Activated T-helper 1 cell treated with anti-CD3 and anti-CD28 coated beads, Interleukin-12 subunit alpha, Interleukin-12 subunit beta, Interleukin-2, Interleukin-4 antibody, amounts not matched to agents 30 ng/mL and 10 ng/mL and 1 ng/mL, durations not matched to agents 14 hours and 24 hours and 36 hours (primary cell): ENCODE measurements at regions not wholly inside any gene's neighbourhood (a gene's known extent, or its start where the extent isn't known, plus 50 kb on each side); places are given as distances from the start of the nearest gene placed in this dataset.
"Not testable (repeated sequence)": the region's sequence is repeated elsewhere in the genome, so short reads cannot be mapped to it uniquely, and the experiment has no call there.

Source experiments
- DNase-seq: peaks from one replicate; pipeline ENCODE4 v3.0.0; 2021; ENCODE audit warnings: low spot score
- H3K27ac Mint-ChIP-seq: one replicate; pipeline ENCODE4 v1.8.0; 2021; ENCODE audit warnings: mild to moderate bottlenecking, mixed read lengths
- H3K27me3 Mint-ChIP-seq: one replicate; pipeline ENCODE4 v1.8.0; 2022; ENCODE audit warnings: mild to moderate bottlenecking, moderate library complexity, mixed read lengths; ENCODE audit not compliant: insufficient read depth
- H3K36me3 Mint-ChIP-seq: one replicate; pipeline ENCODE4 v1.8.0; 2021; ENCODE audit warnings: low read depth, mixed read lengths
- H3K4me1 Mint-ChIP-seq: one replicate; pipeline ENCODE4 v1.8.0; 2021; ENCODE audit warnings: low read depth, mixed read lengths
- H3K4me3 Mint-ChIP-seq: one replicate; pipeline ENCODE4 v1.8.0; 2021; ENCODE audit warnings: mild to moderate bottlenecking, moderate library complexity, mixed read lengths
- H3K9me3 Mint-ChIP-seq: one replicate; pipeline ENCODE4 v1.8.0; 2021; ENCODE audit warnings: mixed read lengths
- intact Hi-C: fragments of 100-400 bp; cut with micrococcal nuclease; formaldehyde crosslinking; loops from one replicate; pipeline ENCODE4 v1.15.1; 2024

GRCh38 chr13:95403349-95404140 lies 102.3 kb upstream of the ABCC4 start:
- Mint-ChIP-seq H3K36me3 (no peaks in the 10 kb centered on the region), H3K4me3 (peak overlapping the region; percentile 92), H3K9me3 (no peaks in the 10 kb centered on the region), H3K27ac (no peak overlapping the region), H3K4me1 (peaks cover 6% of the 10 kb centered on the region), H3K27me3 (peaks cover 2% of the 10 kb centered on the region)
- no peak for DNase-seq
- intact Hi-C loops, result loop anchor here (1.0 to 10.0 kb wide), 9 partner anchors 23 to 969 kb away; no protein-coding TSS in a partner anchor

GRCh38 chr13:95404141-95404882 lies 103.1 kb upstream of the ABCC4 start:
- DNase-seq, result peak; percentile 65
- no peaks in the 10 kb centered on the region for H3K9me3 Mint-ChIP-seq
- peaks cover 6% of the 10 kb centered on the region for H3K4me1 Mint-ChIP-seq
- no peaks in the 10 kb centered on the region for H3K36me3 Mint-ChIP-seq
- H3K27ac Mint-ChIP-seq, result no peak overlapping the region
- peaks cover 2% of the 10 kb centered on the region for H3K27me3 Mint-ChIP-seq
- H3K4me3 Mint-ChIP-seq, result peak overlapping the region; percentile 92
- intact Hi-C loops, result loop anchor here (1.0 to 10.0 kb wide), 9 partner anchors 24 to 970 kb away; no protein-coding TSS in a partner anchor

DNA sequence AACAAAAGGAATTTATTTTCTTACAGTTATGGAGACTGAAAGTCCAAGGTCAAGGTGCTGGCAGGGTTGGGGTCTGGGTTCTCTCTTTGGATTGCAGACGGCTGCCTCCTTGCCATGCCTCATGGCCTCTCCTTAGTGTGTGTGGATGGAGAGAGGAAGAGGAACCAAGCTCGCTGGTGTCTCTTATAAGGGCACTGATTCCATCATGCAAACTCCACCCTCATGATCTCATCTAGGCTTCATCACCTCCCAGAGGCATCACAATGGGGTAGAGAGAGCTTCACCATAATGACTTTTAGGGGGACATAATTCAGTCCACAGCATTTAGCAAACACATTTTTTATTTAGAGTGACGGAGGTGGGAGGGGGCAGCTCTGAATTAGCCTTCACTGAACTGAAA lies 104.9 kb upstream of the ABCC4 start:
- no peak overlapping the region for H3K4me3 Mint-ChIP-seq

DNA sequence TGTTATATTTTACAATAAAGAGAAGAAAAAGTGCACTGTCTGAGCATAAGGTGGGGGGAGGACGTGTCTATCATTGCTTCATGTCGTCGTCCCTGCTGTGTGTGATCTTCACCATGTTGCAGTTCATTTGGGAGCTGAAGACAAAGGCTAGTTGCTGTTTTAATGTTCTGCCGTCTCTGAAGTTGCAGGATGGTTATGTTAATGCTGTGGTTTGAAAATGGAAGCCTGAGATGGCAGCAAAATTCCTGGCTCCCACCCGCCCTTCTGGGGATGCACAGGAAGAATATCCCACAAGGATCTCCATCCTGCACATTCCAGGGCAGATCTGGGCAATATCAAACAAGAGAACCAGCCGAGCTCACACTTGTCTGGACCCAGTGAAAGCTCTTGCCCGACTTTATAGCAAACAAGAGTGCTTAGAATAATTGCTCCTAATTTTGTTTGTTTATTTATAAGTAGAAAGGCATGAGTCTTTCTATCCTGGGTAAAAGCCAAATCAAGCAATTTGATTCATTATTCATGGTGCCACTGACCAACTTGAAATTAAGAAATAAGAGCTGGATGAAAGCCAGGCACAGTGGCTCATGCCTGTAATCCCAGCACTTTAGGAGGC lies 110.3 kb upstream of the ABCC4 start:
- DNase-seq, result no peak
- Mint-ChIP-seq H3K27ac (no peak overlapping the region), H3K4me1 (no peaks in the 10 kb centered on the region), H3K27me3 (peaks cover 3% of the 10 kb centered on the region), H3K4me3 (no peak overlapping the region), H3K9me3 (no peaks in the 10 kb centered on the region), H3K36me3 (no peaks in the 10 kb centered on the region)
- intact Hi-C loops, result no loop called here

More for the DNA sequence above, 104.9 kb upstream of the ABCC4 start:
- Mint-ChIP-seq H3K27me3 (peaks cover 5% of the 10 kb centered on the region), H3K36me3 (no peaks in the 10 kb centered on the region), H3K4me1 (peaks cover 6% of the 10 kb centered on the region), H3K9me3 (no peaks in the 10 kb centered on the region), H3K27ac (no peak overlapping the region)
- DNase-seq, result no peak
- intact Hi-C loops, result loop anchor here (10.0 kb wide), 1 partner anchor 429 kb away; no protein-coding TSS in a partner anchor

DNA sequence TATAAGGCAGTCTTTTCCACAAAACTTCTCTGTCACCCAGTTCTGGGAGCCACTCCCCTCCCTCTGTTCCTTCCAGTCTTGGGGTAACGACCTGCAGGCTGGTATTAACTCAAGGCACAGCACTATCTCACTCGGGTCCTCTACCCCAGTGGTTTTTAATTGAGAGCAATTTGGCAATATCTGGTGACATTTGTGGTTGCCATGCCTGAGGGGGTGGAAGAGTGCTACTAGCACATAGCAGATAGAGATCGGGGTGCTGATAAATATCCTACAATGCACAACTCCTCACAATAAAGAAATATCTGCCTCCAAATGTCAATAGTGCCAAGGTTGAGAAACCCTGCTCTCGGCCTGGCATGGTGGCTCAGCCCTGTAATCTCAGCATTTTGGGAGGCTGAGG lies 117.7 kb upstream of the ABCC4 start:
- H3K27ac Mint-ChIP-seq, result no peak overlapping the region
- intact Hi-C loops, result no loop called here
- no peaks in the 10 kb centered on the region for H3K36me3 Mint-ChIP-seq
- no peaks in the 10 kb centered on the region for H3K27me3 Mint-ChIP-seq
- no peak for DNase-seq
- H3K9me3 Mint-ChIP-seq, result no peaks in the 10 kb centered on the region
- no peak overlapping the region for H3K4me3 Mint-ChIP-seq
- H3K4me1 Mint-ChIP-seq, result no peaks in the 10 kb centered on the region

- intact Hi-C loops, result no loop called here
- no peaks in the 10 kb centered on the region for H3K9me3 Mint-ChIP-seq
- H3K36me3 Mint-ChIP-seq, result no peaks in the 10 kb centered on the region
- H3K4me1 Mint-ChIP-seq, result no peaks in the 10 kb centered on the region
- H3K4me3 Mint-ChIP-seq, result no peak overlapping the region
- DNase-seq, result no peak
- no peaks in the 10 kb centered on the region for H3K27me3 Mint-ChIP-seq
- no peak overlapping the region for H3K27ac Mint-ChIP-seq
Observed at GRCh38 chr13:95420501-95420900, 119.2 kb upstream of the ABCC4 start.

- no peak for DNase-seq
- Mint-ChIP-seq H3K4me3 (no peak overlapping the region), H3K4me1 (no peaks in the 10 kb centered on the region), H3K27ac (no peak overlapping the region), H3K36me3 (no peaks in the 10 kb centered on the region), H3K9me3 (no peaks in the 10 kb centered on the region), H3K27me3 (peaks cover 4% of the 10 kb centered on the region)
- intact Hi-C loops, result no loop called here
Observed at GRCh38 chr13:95426631-95427030, 125.4 kb upstream of the ABCC4 start.

- H3K27ac Mint-ChIP-seq, intact Hi-C loops, H3K27me3 Mint-ChIP-seq, H3K9me3 Mint-ChIP-seq, DNase-seq, H3K4me1 Mint-ChIP-seq, H3K36me3 Mint-ChIP-seq, H3K4me3 Mint-ChIP-seq: not testable (repeated sequence)
Observed at GRCh38 chr13:95430525-95430924, 122.0 kb upstream of the CLDN10 start.

GRCh38 chr13:95432141-95432540 lies 120.4 kb upstream of the CLDN10 start:
- Mint-ChIP-seq H3K4me3 (no peak overlapping the region), H3K36me3 (no peaks in the 10 kb centered on the region), H3K27me3 (peaks cover 2% of the 10 kb centered on the region), H3K27ac (no peak overlapping the region), H3K9me3 (no peaks in the 10 kb centered on the region), H3K4me1 (no peaks in the 10 kb centered on the region)
- intact Hi-C loops, result no loop called here
- DNase-seq, result no peak

GRCh38 chr13:95433537-95433936 lies 119.0 kb upstream of the CLDN10 start:
- H3K36me3 Mint-ChIP-seq, result no peaks in the 10 kb centered on the region
- H3K27me3 Mint-ChIP-seq, result peaks cover 2% of the 10 kb centered on the region
- H3K4me1 Mint-ChIP-seq, result no peaks in the 10 kb centered on the region
- H3K4me3 Mint-ChIP-seq, result no peak overlapping the region
- intact Hi-C loops, result no loop called here
- no peaks in the 10 kb centered on the region for H3K9me3 Mint-ChIP-seq
- H3K27ac Mint-ChIP-seq, result no peak overlapping the region
- DNase-seq, result no peak

- peaks cover 2% of the 10 kb centered on the region for H3K27me3 Mint-ChIP-seq
- intact Hi-C loops, result no loop called here
- H3K4me1 Mint-ChIP-seq, result no peaks in the 10 kb centered on the region
- DNase-seq, result no peak
- H3K27ac Mint-ChIP-seq, result no peak overlapping the region
- H3K9me3 Mint-ChIP-seq, result no peaks in the 10 kb centered on the region
- H3K4me3 Mint-ChIP-seq, result no peak overlapping the region
- H3K36me3 Mint-ChIP-seq, result no peaks in the 10 kb centered on the region
Observed at GRCh38 chr13:95434111-95434510, 118.4 kb upstream of the CLDN10 start.

GRCh38 chr13:95437561-95437960 lies 115.0 kb upstream of the CLDN10 start:
- DNase-seq, result no peak
- Mint-ChIP-seq H3K4me1 (no peaks in the 10 kb centered on the region), H3K27me3 (no peaks in the 10 kb centered on the region), H3K4me3 (no peak overlapping the region), H3K36me3 (no peaks in the 10 kb centered on the region), H3K9me3 (no peaks in the 10 kb centered on the region), H3K27ac (no peak overlapping the region)
- intact Hi-C loops, result no loop called here

DNA sequence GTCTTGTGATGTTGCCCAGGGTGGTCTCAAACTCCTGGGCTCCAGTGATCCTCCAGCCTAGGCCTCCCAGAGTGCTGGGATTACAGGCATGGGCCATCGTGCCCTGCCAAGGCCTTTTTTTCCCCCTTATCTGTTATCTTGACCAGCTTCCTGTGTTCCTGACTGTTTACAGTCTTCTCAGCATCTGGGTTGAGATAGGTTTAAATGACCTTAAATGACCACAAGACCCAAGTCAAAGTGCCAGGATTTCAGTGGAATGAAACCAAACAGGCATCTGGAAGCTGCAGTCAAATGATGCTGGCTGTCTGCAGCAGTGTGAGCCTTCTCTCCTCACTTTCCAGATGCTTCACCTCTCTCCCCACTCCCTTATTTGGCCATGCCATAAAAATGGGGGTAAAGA lies 114.2 kb upstream of the CLDN10 start:
- H3K4me1 Mint-ChIP-seq, result no peaks in the 10 kb centered on the region
- DNase-seq, result no peak
- no peaks in the 10 kb centered on the region for H3K36me3 Mint-ChIP-seq
- H3K27ac Mint-ChIP-seq, result no peak overlapping the region
- no peaks in the 10 kb centered on the region for H3K27me3 Mint-ChIP-seq
- H3K9me3 Mint-ChIP-seq, result no peaks in the 10 kb centered on the region
- intact Hi-C loops, result no loop called here
- no peak overlapping the region for H3K4me3 Mint-ChIP-seq
